LNCAP (cell line): ENCODE measurements at regions not wholly inside any gene's neighbourhood (a gene's known extent, or its start where the extent isn't known, plus 50 kb on each side); places are given as distances from the start of the nearest gene placed in this dataset.

ENCODE experiments used
- CTCF ChIP-seq: fragments of 450-650 bp; IDR thresholded peaks from 2 replicates; pipeline ENCODE4 v1.5.1; 2017; ENCODE audit warnings: mild to moderate bottlenecking

- TF ChIP-seq CTCF, result no peak
These were observed 67.8 kb downstream of the ACTBL2 start for GRCh38 chr5:57414857-57415256.

GRCh38 chr5:57414191-57414590 is 68.4 kb downstream of the ACTBL2 start:
- TF ChIP-seq CTCF, result no peak

GRCh38 chr5:57413145-57413544 is 69.5 kb downstream of the ACTBL2 start:
- TF ChIP-seq CTCF, result no peak

- TF ChIP-seq CTCF, result no peak
These were observed 69.9 kb downstream of the ACTBL2 start for GRCh38 chr5:57412680-57413079.

GRCh38 chr5:57411982-57412381 is 70.6 kb downstream of the ACTBL2 start:
- TF ChIP-seq CTCF, result no peak

- no peak for TF ChIP-seq CTCF
These were observed 72.0 kb downstream of the ACTBL2 start for GRCh38 chr5:57410374-57411320.

GRCh38 chr5:57408714-57409113 is 73.9 kb downstream of the ACTBL2 start:
- no peak for TF ChIP-seq CTCF
